ENCODE measurements at regions not wholly inside any gene's neighbourhood (a gene's known extent, or its start where the extent isn't known, plus 50 kb on each side); places are given as distances from the start of the nearest gene placed in this dataset.

DNA sequence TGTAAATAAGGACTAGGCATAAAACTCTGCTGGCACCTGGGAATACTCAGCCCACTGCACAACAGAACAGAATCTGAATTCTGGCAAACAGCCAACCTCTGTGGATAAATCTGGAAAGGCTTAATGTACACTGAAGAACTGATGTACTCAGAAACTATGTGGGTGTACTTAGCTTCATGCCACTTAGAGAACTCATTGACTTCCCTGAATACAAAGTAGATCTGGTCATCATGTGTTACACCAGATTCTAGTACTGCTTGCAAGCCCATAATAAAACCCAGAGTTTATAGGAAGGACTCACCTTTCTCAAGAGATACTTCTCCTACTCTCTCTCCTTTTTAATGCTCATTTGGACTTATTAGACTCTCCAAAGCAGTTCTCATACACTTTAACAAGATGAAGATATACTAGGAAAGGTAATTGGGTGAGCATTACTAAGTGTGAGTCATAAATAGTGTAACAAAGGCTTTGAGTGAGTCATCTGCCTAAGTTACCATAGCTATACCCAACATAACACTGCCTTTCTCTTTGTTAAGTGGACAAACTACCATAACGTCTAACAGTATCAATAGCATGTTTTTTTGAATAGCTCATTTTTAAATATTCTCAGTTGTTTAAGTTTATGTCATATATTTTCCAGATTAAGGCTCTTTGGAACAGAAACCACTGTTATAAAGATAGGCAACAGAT, 309.1 kb downstream of the MDFIC start:
- TF ChIP-seq EZH2 (IDR thresholded peaks at IDR 0.05): no peak
- no peak for TF ChIP-seq EZH2phosphoT487 (IDR thresholded peaks at IDR 0.05)
- Histone ChIP-seq H3K79me2 (ENCODE audit: low read depth) (no peaks in the 10 kb centered on the region), H3K4me1 (peaks cover 11% of the 10 kb centered on the region), H3K9ac (no peak overlapping the region), H4K20me1 (ENCODE audit: low read depth) (peaks cover 3% of the 10 kb centered on the region), H3K27me3 (peaks cover 73% of the 10 kb centered on the region), H2AFZ (replicated peaks) (no peak overlapping the region), H3K36me3 (no peaks in the 10 kb centered on the region), H3K9me3 (ENCODE audit: low read depth) (no peaks in the 10 kb centered on the region), H3K4me2 (no peak overlapping the region), H3F3A (ENCODE audit: low read depth) (no peaks in the 10 kb centered on the region), H3K27ac (no peak overlapping the region), H3K4me3 (no peak overlapping the region)
- Mint-ChIP-seq H3K27ac (peak overlapping the region; percentile 49), H3K36me3 (no peaks in the 10 kb centered on the region), H3K4me1 (peaks cover 11% of the 10 kb centered on the region), H3K4me3 (no peak overlapping the region), H3K27me3 (ENCODE audit: insufficient read depth, low read depth) (peaks cover 2% of the 10 kb centered on the region), H3K9me3 (no peaks in the 10 kb centered on the region)
- no peak for DNase-seq (ENCODE audit: low spot score)

DNA sequence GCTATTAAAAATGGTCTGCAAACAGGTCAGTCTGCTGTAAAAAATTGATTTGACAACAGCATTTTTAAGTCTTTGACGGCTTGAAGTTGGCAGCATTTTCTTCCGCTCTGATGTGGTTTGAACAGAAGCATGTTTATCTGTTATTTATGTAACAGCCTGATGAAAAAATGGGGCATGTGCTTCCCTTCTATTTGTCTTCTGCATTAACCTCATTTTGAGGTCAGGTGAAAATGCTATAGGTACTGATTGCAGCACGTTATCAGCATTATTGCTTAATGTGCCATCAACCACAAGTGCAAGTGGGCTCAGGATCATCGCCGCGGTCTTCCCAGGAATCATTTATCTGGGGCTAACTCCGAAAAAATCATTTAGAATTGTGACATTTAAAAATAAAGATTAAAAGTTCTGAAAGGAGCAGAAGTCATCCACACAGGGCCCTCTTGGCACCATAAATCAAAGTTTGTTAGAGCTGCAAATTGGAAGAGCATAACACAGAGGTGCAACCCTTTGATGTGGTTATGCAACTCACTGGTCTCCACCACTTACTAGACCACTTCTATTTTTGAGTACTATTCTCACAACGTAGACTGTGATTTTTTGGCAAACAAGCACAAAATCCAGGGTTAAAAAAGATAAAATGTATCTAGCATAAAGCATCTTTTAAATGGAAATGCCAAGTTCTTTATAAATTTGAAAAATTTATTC, 307.7 kb downstream of the MDFIC start:
- Histone ChIP-seq H3K4me1 (peaks cover 12% of the 10 kb centered on the region), H3K9ac (no peak overlapping the region), H3K9me3 (ENCODE audit: low read depth) (no peaks in the 10 kb centered on the region), H3K27me3 (peaks cover 88% of the 10 kb centered on the region), H3K4me2 (no peak overlapping the region), H3K4me3 (no peak overlapping the region), H4K20me1 (ENCODE audit: low read depth) (peaks cover 3% of the 10 kb centered on the region), H3F3A (ENCODE audit: low read depth) (no peaks in the 10 kb centered on the region), H3K36me3 (no peaks in the 10 kb centered on the region), H3K79me2 (ENCODE audit: low read depth) (no peaks in the 10 kb centered on the region), H3K27ac (no peak overlapping the region), H2AFZ (replicated peaks) (no peak overlapping the region)
- Mint-ChIP-seq H3K36me3 (no peaks in the 10 kb centered on the region), H3K4me3 (no peak overlapping the region), H3K27ac (no peak overlapping the region), H3K27me3 (ENCODE audit: insufficient read depth, low read depth) (peaks cover 5% of the 10 kb centered on the region), H3K9me3 (no peaks in the 10 kb centered on the region), H3K4me1 (peaks cover 14% of the 10 kb centered on the region)
- no peak for DNase-seq (ENCODE audit: low spot score)
- TF ChIP-seq EZH2phosphoT487 (IDR thresholded peaks at IDR 0.05): no peak
- no peak for TF ChIP-seq EZH2 (IDR thresholded peaks at IDR 0.05)
- TF ChIP-seq, protein P1, sequence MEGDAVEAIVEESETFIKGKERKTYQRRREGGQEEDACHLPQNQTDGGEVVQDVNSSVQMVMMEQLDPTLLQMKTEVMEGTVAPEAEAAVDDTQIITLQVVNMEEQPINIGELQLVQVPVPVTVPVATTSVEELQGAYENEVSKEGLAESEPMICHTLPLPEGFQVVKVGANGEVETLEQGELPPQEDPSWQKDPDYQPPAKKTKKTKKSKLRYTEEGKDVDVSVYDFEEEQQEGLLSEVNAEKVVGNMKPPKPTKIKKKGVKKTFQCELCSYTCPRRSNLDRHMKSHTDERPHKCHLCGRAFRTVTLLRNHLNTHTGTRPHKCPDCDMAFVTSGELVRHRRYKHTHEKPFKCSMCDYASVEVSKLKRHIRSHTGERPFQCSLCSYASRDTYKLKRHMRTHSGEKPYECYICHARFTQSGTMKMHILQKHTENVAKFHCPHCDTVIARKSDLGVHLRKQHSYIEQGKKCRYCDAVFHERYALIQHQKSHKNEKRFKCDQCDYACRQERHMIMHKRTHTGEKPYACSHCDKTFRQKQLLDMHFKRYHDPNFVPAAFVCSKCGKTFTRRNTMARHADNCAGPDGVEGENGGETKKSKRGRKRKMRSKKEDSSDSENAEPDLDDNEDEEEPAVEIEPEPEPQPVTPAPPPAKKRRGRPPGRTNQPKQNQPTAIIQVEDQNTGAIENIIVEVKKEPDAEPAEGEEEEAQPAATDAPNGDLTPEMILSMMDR (IDR thresholded peaks at IDR 0.05): no peak

DNA sequence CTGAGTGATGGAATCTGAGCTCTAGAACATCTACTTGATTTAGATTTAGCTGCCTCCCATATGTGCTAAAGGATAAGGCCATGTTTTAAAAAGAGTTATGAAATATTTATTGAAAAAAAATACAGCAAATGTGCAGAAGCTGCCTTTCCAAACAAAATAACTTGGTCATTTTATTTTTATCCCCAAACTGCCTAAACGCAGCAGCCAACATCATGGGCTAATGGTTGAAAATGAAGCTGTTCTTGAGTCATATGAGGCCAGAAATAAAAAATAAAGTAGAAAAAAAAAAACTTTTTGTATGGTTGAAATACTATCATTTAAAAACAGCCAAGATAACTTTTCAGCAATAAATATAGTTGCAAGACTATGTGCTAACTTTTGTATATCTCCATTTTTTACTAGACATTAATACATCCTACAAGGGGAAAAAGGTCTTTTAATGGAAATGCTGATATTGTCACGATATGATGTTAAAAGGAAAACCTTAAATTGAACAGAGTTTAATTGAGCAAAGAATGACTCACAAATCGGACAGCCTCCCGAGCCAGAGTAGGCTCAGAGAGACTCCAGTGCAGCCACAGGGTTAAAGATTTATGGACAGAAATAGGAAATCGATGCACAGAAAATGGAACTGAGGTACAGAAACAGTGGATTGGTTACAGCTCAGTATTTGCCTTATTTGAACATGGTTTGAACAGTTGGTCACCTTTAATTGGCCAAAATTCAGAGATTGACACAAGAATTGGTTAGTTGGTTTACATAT, 305.8 kb downstream of the MDFIC start:
- Histone ChIP-seq H3K27me3 (peaks cover 100% of the 10 kb centered on the region), H3K9me3 (ENCODE audit: low read depth) (no peaks in the 10 kb centered on the region), H3K9ac (no peak overlapping the region), H3K27ac (no peak overlapping the region), H3F3A (ENCODE audit: low read depth) (no peaks in the 10 kb centered on the region), H3K79me2 (ENCODE audit: low read depth) (no peaks in the 10 kb centered on the region), H3K4me3 (no peak overlapping the region), H4K20me1 (ENCODE audit: low read depth) (peaks cover 3% of the 10 kb centered on the region), H2AFZ (replicated peaks) (no peak overlapping the region), H3K36me3 (no peaks in the 10 kb centered on the region), H3K4me1 (peaks cover 12% of the 10 kb centered on the region), H3K4me2 (no peak overlapping the region)
- no peak for DNase-seq (ENCODE audit: low spot score)
- TF ChIP-seq, protein P1 (IDR thresholded peaks at IDR 0.05): no peak
- no peak for TF ChIP-seq EZH2 (IDR thresholded peaks at IDR 0.05)
- TF ChIP-seq EZH2phosphoT487 (IDR thresholded peaks at IDR 0.05): no peak
- Mint-ChIP-seq H3K27me3 (ENCODE audit: insufficient read depth, low read depth) (peaks cover 5% of the 10 kb centered on the region), H3K9me3 (no peaks in the 10 kb centered on the region), H3K27ac (no peak overlapping the region), H3K4me1 (peaks cover 11% of the 10 kb centered on the region), H3K4me3 (no peak overlapping the region), H3K36me3 (no peaks in the 10 kb centered on the region)
